ENCODE measurements at regions not wholly inside any gene's neighbourhood (a gene's known extent, or its start where the extent isn't known, plus 50 kb on each side); places are given as distances from the start of the nearest gene placed in this dataset.

GRCh38 chr1:232249339-232249738 is 380.6 kb downstream of the SIPA1L2 start:
- Histone ChIP-seq H3K9me3 (replicated peaks; ENCODE audit: control insufficient read depth, insufficient read depth, low read length) (no peaks in the 10 kb centered on the region), H3K4me3 (replicated peaks in 1 of 3; ENCODE audit: insufficient read depth in 1 of 3, low read depth in 1 of 3, low read length in 3 of 3) (no peak overlapping the region), H3K9me1 (replicated peaks; ENCODE audit: control insufficient read depth, extremely low read depth, insufficient read depth, low read length) (no peaks in the 10 kb centered on the region), H3K4me1 (ENCODE audit: control insufficient read depth, extremely low read depth, insufficient read depth, low read length) (no peaks in the 10 kb centered on the region), H3K4me2 (ENCODE audit: insufficient read depth, low read length) (no peak overlapping the region), H3K36me3 (ENCODE audit: control insufficient read depth in 2 of 2, extremely low read depth in 1 of 2, insufficient read depth in 2 of 2, low read length in 2 of 2) (no peaks in the 10 kb centered on the region), H3K9ac (replicated peaks; ENCODE audit: extremely low read depth, insufficient read depth, low read length) (no peak overlapping the region), H3K79me2 (ENCODE audit: control insufficient read depth, insufficient read depth, low read length) (no peaks in the 10 kb centered on the region), H2AFZ (ENCODE audit: low read depth, low read length) (no peak overlapping the region), H3K27me3 (ENCODE audit: control insufficient read depth in 2 of 2, insufficient read depth in 2 of 2, low read length in 2 of 2) (no peaks in the 10 kb centered on the region), H4K20me1 (replicated peaks; ENCODE audit: control insufficient read depth, extremely low read depth, insufficient read depth, low read length) (no peaks in the 10 kb centered on the region), H3K27ac (ENCODE audit: insufficient read depth, low read depth, low read length) (no peak overlapping the region)
- intact Hi-C loops (cut with micrococcal nuclease) (no loop called here), dilution Hi-C loops (cut with MboI; ENCODE audit: extremely low pct_ligation_motif_present, low sequenced_read_pairs) (no loop called here)
- DNase-seq (ENCODE audit: low read depth, low spot score) (no peak), FAIRE-seq (no peak)
- POLR2A ChIA-PET = no interaction called here
- TF ChIP-seq FOS (IDR thresholded peaks at IDR 0.05; ENCODE audit: borderline replicate concordance, insufficient read depth, low read length) (no peak), MYC (IDR thresholded peaks at IDR 0.05; ENCODE audit: low read depth, low read length) (no peak), EZH2 (IDR thresholded peaks at IDR 0.05; ENCODE audit: borderline replicate concordance, low read depth, low read length, severe bottlenecking) (no peak), MAX (IDR thresholded peaks at IDR 0.05; ENCODE audit: insufficient read depth, insufficient read length) (no peak), CTCF (IDR thresholded peaks at IDR 0.05; ENCODE audit: extremely low read depth in 1 of 2, insufficient read depth in 1 of 2, low read depth in 1 of 2, low read length in 2 of 2) (no peak)
- CTCF ChIA-PET = interaction anchor here (1.3 kb wide), 2 partner anchors 11 to 21 kb away, joined by 3 read pairs; no protein-coding TSS in a partner anchor
- BruUV-seq (replicated peaks) = no TSS peak

- Histone ChIP-seq H3K9me1 (replicated peaks; ENCODE audit: control insufficient read depth, extremely low read depth, insufficient read depth, low read length) (no peaks in the 10 kb centered on the region), H3K9me3 (replicated peaks; ENCODE audit: control insufficient read depth, insufficient read depth, low read length) (no peaks in the 10 kb centered on the region), H3K4me3 (replicated peaks in 1 of 3; ENCODE audit: insufficient read depth in 1 of 3, low read depth in 1 of 3, low read length in 3 of 3) (no peak overlapping the region), H3K9ac (replicated peaks; ENCODE audit: extremely low read depth, insufficient read depth, low read length) (no peak overlapping the region), H4K20me1 (replicated peaks; ENCODE audit: control insufficient read depth, extremely low read depth, insufficient read depth, low read length) (no peaks in the 10 kb centered on the region), H3K79me2 (ENCODE audit: control insufficient read depth, insufficient read depth, low read length) (no peaks in the 10 kb centered on the region), H2AFZ (ENCODE audit: low read depth, low read length) (no peak overlapping the region), H3K4me2 (ENCODE audit: insufficient read depth, low read length) (no peak overlapping the region), H3K36me3 (ENCODE audit: control insufficient read depth in 2 of 2, extremely low read depth in 1 of 2, insufficient read depth in 2 of 2, low read length in 2 of 2) (no peaks in the 10 kb centered on the region), H3K4me1 (ENCODE audit: control insufficient read depth, extremely low read depth, insufficient read depth, low read length) (no peaks in the 10 kb centered on the region), H3K27ac (ENCODE audit: insufficient read depth, low read depth, low read length) (no peak overlapping the region), H3K27me3 (ENCODE audit: control insufficient read depth in 2 of 2, insufficient read depth in 2 of 2, low read length in 2 of 2) (no peaks in the 10 kb centered on the region)
- intact Hi-C loops (cut with micrococcal nuclease) = no loop called here
- no peak for FAIRE-seq
- CTCF ChIA-PET = interaction anchor here (1.2 to 1.3 kb wide), 2 partner anchors 12 to 21 kb away, joined by 3 read pairs; no protein-coding TSS in a partner anchor
- no TSS peak for BruUV-seq (replicated peaks)
- no peak for DNase-seq (ENCODE audit: low read depth, low spot score)
- POLR2A ChIA-PET = no interaction called here
- TF ChIP-seq JUN (IDR thresholded peaks at IDR 0.05; ENCODE audit: borderline replicate concordance, insufficient read depth, insufficient read length, low read depth) (no peak), CTCF (IDR thresholded peaks at IDR 0.05; ENCODE audit: extremely low read depth in 1 of 2, insufficient read depth in 1 of 2, low read depth in 1 of 2, low read length in 2 of 2) (no peak), POLR2AphosphoS5 (IDR thresholded peaks at IDR 0.05; ENCODE audit: insufficient read depth, low read depth, low read length) (no peak), EZH2 (IDR thresholded peaks at IDR 0.05; ENCODE audit: borderline replicate concordance, low read depth, low read length, severe bottlenecking) (no peak), FOS (IDR thresholded peaks at IDR 0.05; ENCODE audit: borderline replicate concordance, insufficient read depth, low read length) (no peak), GATA2 (IDR thresholded peaks at IDR 0.05; ENCODE audit: insufficient read depth, insufficient read length, low read depth, low read length) (no peak), POLR2A (IDR thresholded peaks at IDR 0.05; ENCODE audit: low read depth, low read length) (no peak), MYC (IDR thresholded peaks at IDR 0.05; ENCODE audit: low read depth, low read length) (no peak), MAX (IDR thresholded peaks at IDR 0.05; ENCODE audit: insufficient read depth, insufficient read length) (no peak)
- dilution Hi-C loops (cut with MboI; ENCODE audit: extremely low pct_ligation_motif_present, low sequenced_read_pairs) = no loop called here
Observed at GRCh38 chr1:232248276-232248820, 381.6 kb downstream of the SIPA1L2 start.

Data from endothelial cell of umbilical vein (primary cell).